Esophagus muscularis mucosa (tissue), 4 donors: ENCODE measurements at regions not wholly inside any gene's neighbourhood (a gene's known extent, or its start where the extent isn't known, plus 50 kb on each side); places are given as distances from the start of the nearest gene placed in this dataset.

ENCODE experiments used
- DNase-seq: peaks from one replicate; pipeline ENCODE4 v3.0.0-alpha.2; 2017; ENCODE audit errors: extremely low spot score
- H3K27ac ChIP-seq, 4 donors: fragments of 200-600 bp; sonication (generic); replicated peaks in 1 of 4; 1 replicate in 3 of 4; 2 replicates in 1 of 4; pipeline ENCODE4 v1.5.1; 2016 to 2019; ENCODE audit warnings: mild to moderate bottlenecking in 1 of 4
- H3K27me3 ChIP-seq, 4 donors: fragments of 200-600 bp; sonication (generic); one replicate each; pipeline versions ENCODE4 v1.5.1 to v1.6.0; 2016 to 2019
- H3K36me3 ChIP-seq, 4 donors: fragments of 200-600 bp; sonication (generic); one replicate each; pipeline ENCODE4 v1.5.1; 2016 to 2019
- H3K4me1 ChIP-seq, 4 donors: fragments of 200-600 bp; sonication (generic); one replicate each; pipeline ENCODE4 v1.5.1; 2016 to 2019
- H3K4me3 ChIP-seq, 4 donors: fragments of 200-600 bp; sonication (generic); 1 replicate in 2 of 4; 2 replicates in 2 of 4; pipeline ENCODE4 v1.5.1; 2016 to 2019; ENCODE audit warnings: mild to moderate bottlenecking in 4 of 4, moderate library complexity in 1 of 4
- H3K9me3 ChIP-seq, 4 donors: fragments of 200-600 bp; sonication (generic); 1 replicate in 3 of 4; 2 replicates in 1 of 4; pipeline ENCODE4 v1.5.1; 2016 to 2019
- EP300 ChIP-seq: sonication (generic); formaldehyde crosslinking; IDR thresholded peaks from one replicate; pipeline ENCODE4 v1.6.1; 2017; ENCODE audit warnings: antibody characterized with exemption
- POLR2A ChIP-seq: fragments of 450-650 bp; IDR thresholded peaks from one replicate; pipeline ENCODE4 v1.6.1; 2017; ENCODE audit warnings: antibody characterized with exemption, moderate library complexity, mild to moderate bottlenecking, low read depth
- POLR2AphosphoS5 ChIP-seq, 2 donors: sonication (generic); formaldehyde crosslinking; IDR thresholded peaks; one replicate each; pipeline ENCODE4 v1.6.1; 2017; ENCODE audit warnings: antibody characterized with exemption in 2 of 2
- WGBS: methylation state at CpG from one replicate; pipeline ENCODE4 v1.1.5; 2018; 5-methylcytosine and 5-hydroxymethylcytosine counted together
- intact Hi-C: fragments of 100-400 bp; cut with DNase I; formaldehyde crosslinking; loops from one replicate; pipeline ENCODE4 v1.15.1; 2023
- TF ChIP-seq, protein P1 (sequence below), 3 experiments: fragments of 200-600 bp in 2 of 3; fragments of 450-650 bp in 1 of 3; sonication (generic) in 2 of 3; IDR thresholded peaks; one replicate each; pipeline ENCODE4 v1.5.1; 2017 to 2019; ENCODE audit warnings: antibody characterized with exemption in 3 of 3, mild to moderate bottlenecking in 2 of 3, moderate library complexity in 1 of 3

- Histone ChIP-seq H3K4me3 (no peak overlapping the region), H3K36me3 (no peaks in the 10 kb centered on the region), H3K27ac (no peak overlapping the region), H3K27me3 (no peaks in the 10 kb centered on the region), H3K4me1 (peaks cover 0 to 8% (median 3%) of the 10 kb centered on the region in 4 donors), H3K9me3 (no peaks in the 10 kb centered on the region)
- DNase-seq: no peak
- intact Hi-C loops: no loop called here
- TF ChIP-seq, protein P1, sequence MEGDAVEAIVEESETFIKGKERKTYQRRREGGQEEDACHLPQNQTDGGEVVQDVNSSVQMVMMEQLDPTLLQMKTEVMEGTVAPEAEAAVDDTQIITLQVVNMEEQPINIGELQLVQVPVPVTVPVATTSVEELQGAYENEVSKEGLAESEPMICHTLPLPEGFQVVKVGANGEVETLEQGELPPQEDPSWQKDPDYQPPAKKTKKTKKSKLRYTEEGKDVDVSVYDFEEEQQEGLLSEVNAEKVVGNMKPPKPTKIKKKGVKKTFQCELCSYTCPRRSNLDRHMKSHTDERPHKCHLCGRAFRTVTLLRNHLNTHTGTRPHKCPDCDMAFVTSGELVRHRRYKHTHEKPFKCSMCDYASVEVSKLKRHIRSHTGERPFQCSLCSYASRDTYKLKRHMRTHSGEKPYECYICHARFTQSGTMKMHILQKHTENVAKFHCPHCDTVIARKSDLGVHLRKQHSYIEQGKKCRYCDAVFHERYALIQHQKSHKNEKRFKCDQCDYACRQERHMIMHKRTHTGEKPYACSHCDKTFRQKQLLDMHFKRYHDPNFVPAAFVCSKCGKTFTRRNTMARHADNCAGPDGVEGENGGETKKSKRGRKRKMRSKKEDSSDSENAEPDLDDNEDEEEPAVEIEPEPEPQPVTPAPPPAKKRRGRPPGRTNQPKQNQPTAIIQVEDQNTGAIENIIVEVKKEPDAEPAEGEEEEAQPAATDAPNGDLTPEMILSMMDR (IDR thresholded peaks at IDR 0.05): no peak
- TF ChIP-seq EP300: no peak
- TF ChIP-seq POLR2A: no peak
- no peak for TF ChIP-seq POLR2AphosphoS5 (IDR thresholded peaks at IDR 0.05)
These were observed 187.0 kb upstream of the EDNRB start for GRCh38 chr13:78105656-78106055.

DNA sequence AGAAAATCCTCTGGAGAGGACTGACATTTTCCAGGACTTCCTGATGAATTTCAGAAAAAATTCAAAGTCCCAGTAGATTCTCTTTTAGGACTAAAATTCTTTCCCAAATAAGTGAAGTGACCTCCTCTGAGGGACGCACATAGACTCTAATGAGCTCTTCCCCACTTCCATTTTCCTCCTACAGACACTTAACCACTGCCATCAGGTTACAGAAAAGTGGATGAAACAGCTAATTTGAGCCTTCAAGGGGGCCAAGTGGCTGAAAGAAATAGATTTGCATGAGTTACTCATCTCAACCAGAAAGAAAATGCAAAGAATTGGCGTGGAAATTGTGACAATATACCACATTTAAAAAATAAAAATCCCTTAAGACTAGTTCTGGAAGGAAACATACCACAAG, 185.3 kb upstream of the EDNRB start:
- no peak overlapping the region for H3K4me3 ChIP-seq
- H3K4me1 ChIP-seq: peaks cover 0 to 8% (median 3%) of the 10 kb centered on the region in 4 donors
- DNase-seq: no peak
- H3K36me3 ChIP-seq: no peaks in the 10 kb centered on the region
- TF ChIP-seq POLR2AphosphoS5 (IDR thresholded peaks at IDR 0.05): no peak
- TF ChIP-seq, protein P1 (IDR thresholded peaks at IDR 0.05): no peak
- TF ChIP-seq POLR2A: no peak
- TF ChIP-seq EP300: no peak
- intact Hi-C loops: no loop called here
- 93% methylated on average over 2 of the region's 2 CpGs for WGBS
- H3K9me3 ChIP-seq: no peaks in the 10 kb centered on the region
- H3K27ac ChIP-seq: no peak overlapping the region
- H3K27me3 ChIP-seq: no peaks in the 10 kb centered on the region

- Histone ChIP-seq H3K4me1 (peaks cover 0 to 8% (median 3%) of the 10 kb centered on the region in 4 donors), H3K27ac (peak overlapping the region in 1 of 4 donors; percentile 8), H3K27me3 (no peaks in the 10 kb centered on the region), H3K36me3 (no peaks in the 10 kb centered on the region), H3K4me3 (no peak overlapping the region), H3K9me3 (no peaks in the 10 kb centered on the region)
- no peak for TF ChIP-seq POLR2AphosphoS5 (IDR thresholded peaks at IDR 0.05)
- TF ChIP-seq POLR2A: no peak
- no peak for TF ChIP-seq EP300
- TF ChIP-seq, protein P1 (IDR thresholded peaks at IDR 0.05): no peak
- intact Hi-C loops: no loop called here
- DNase-seq: no peak
- WGBS: 87% methylated on average over 2 of the region's 2 CpGs
These were observed 184.1 kb upstream of the EDNRB start for GRCh38 chr13:78102741-78103140.

GRCh38 chr13:78102121-78102677, 183.6 kb upstream of the EDNRB start:
- Histone ChIP-seq H3K36me3 (no peaks in the 10 kb centered on the region), H3K9me3 (no peaks in the 10 kb centered on the region), H3K4me3 (no peak overlapping the region), H3K4me1 (peaks cover 0 to 8% (median 3%) of the 10 kb centered on the region in 4 donors), H3K27ac (peak overlapping the region in 2 of 4 donors; percentile 8 to 19), H3K27me3 (no peaks in the 10 kb centered on the region)
- 70% methylated on average over 4 of the region's 4 CpGs for WGBS
- intact Hi-C loops: no loop called here
- DNase-seq: no peak
- TF ChIP-seq POLR2A (no peak), EP300 (no peak), POLR2AphosphoS5 (IDR thresholded peaks at IDR 0.05) (peak; percentile 47 to 54)
- TF ChIP-seq, protein P1 (IDR thresholded peaks at IDR 0.05): no peak

DNA sequence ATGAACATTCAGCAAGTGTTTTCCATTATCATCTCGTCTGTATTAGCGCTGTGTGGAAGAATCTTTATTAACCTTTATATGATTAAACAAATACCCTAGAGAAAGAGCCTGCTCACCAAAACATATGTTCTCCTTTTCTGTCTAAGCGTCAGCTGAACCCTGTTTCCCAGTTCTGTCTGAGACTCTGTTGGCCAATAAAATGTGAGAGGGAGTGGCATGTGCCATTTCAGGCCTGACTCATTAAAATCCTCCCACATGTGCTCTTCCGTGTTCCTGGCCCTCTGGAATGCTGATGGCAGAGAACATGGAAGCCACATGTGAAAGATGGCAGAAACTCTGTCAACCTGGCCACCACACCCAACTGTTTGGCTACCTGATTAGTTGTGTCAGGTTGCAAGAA, 181.9 kb upstream of the EDNRB start:
- peaks cover 0 to 8% (median 3%) of the 10 kb centered on the region in 4 donors for H3K4me1 ChIP-seq
- H3K4me3 ChIP-seq: no peak overlapping the region
- intact Hi-C loops: no loop called here
- H3K36me3 ChIP-seq: no peaks in the 10 kb centered on the region
- no peak overlapping the region for H3K27ac ChIP-seq
- H3K9me3 ChIP-seq: no peaks in the 10 kb centered on the region
- TF ChIP-seq EP300: no peak
- TF ChIP-seq, protein P1 (IDR thresholded peaks at IDR 0.05): no peak
- TF ChIP-seq POLR2A: no peak
- no peak for TF ChIP-seq POLR2AphosphoS5 (IDR thresholded peaks at IDR 0.05)
- no peak for DNase-seq
- 76% methylated on average over 4 of the region's 4 CpGs for WGBS
- H3K27me3 ChIP-seq: no peaks in the 10 kb centered on the region
